Smooth muscle cell (in vitro differentiated cells): ENCODE measurements at regions not wholly inside any gene's neighbourhood (a gene's known extent, or its start where the extent isn't known, plus 50 kb on each side); places are given as distances from the start of the nearest gene placed in this dataset.
A peak's percentile ranks its signal among the peaks of the same experiment; 100 is the strongest.

ENCODE experiments used
- DNase-seq: peaks from one replicate; lab custom pipeline; 2025; ENCODE audit not compliant: unreplicated experiment; lab: John Stamatoyannopoulos, UW
- H2AFZ ChIP-seq: fragments of 200-600 bp; sonication (generic); 2 replicates; pipeline ENCODE4 v1.6.0; 2016; ENCODE audit warnings: antibody characterized with exemption, low read depth, mild to moderate bottlenecking
- H3F3A ChIP-seq: fragments of 200-600 bp; sonication (generic); 2 replicates; pipeline ENCODE4 v1.6.0; 2017; ENCODE audit warnings: antibody characterized with exemption, low read depth
- H3K27ac ChIP-seq: fragments of 200-600 bp; sonication (generic); 2 replicates; pipeline ENCODE4 v1.5.1; 2016; ENCODE audit warnings: low read depth, mild to moderate bottlenecking
- H3K27me3 ChIP-seq: fragments of 200-600 bp; sonication (generic); 2 replicates; pipeline ENCODE4 v1.6.1; 2016; ENCODE audit warnings: low read depth, mild to moderate bottlenecking
- H3K36me3 ChIP-seq: fragments of 200-600 bp; sonication (generic); 2 replicates; pipeline ENCODE4 v1.5.1; 2016; ENCODE audit warnings: low read depth
- H3K4me1 ChIP-seq: fragments of 200-600 bp; sonication (generic); 2 replicates; pipeline ENCODE4 v1.5.1; 2016; ENCODE audit warnings: low read depth
- H3K4me2 ChIP-seq: fragments of 200-600 bp; sonication (generic); 2 replicates; pipeline ENCODE4 v1.6.0; 2016; ENCODE audit warnings: mild to moderate bottlenecking
- H3K4me3 ChIP-seq: fragments of 200-600 bp; sonication (generic); 2 replicates; pipeline ENCODE4 v1.5.1; 2016; ENCODE audit warnings: mild to moderate bottlenecking
- H3K79me2 ChIP-seq: fragments of 200-600 bp; sonication (generic); 2 replicates; pipeline ENCODE4 v1.6.0; 2016; ENCODE audit warnings: low read depth, mild to moderate bottlenecking
- H3K9ac ChIP-seq: fragments of 200-600 bp; sonication (generic); 2 replicates; pipeline ENCODE4 v1.6.0; 2016; ENCODE audit warnings: low read depth
- H3K9me3 ChIP-seq: fragments of 200-600 bp; sonication (generic); replicated peaks from 2 replicates; pipeline ENCODE4 v1.5.1; 2016; ENCODE audit warnings: low read depth
- H4K20me1 ChIP-seq: fragments of 200-600 bp; sonication (generic); 2 replicates; pipeline ENCODE4 v1.6.0; 2016; ENCODE audit warnings: low read depth
- WGBS: methylation state at CpG from one replicate; pipeline ENCODE4 v1.1.7; 2016; ENCODE audit warnings: low lambda C conversion rate; 5-methylcytosine and 5-hydroxymethylcytosine counted together
- TF ChIP-seq, protein P1 (sequence below): fragments of 200-600 bp; sonication (generic); IDR thresholded peaks from 2 replicates; pipeline ENCODE4 v1.5.1; 2017; ENCODE audit warnings: borderline replicate concordance, mild to moderate bottlenecking, antibody characterized with exemption; ENCODE audit not compliant: insufficient read depth, poor library complexity, severe bottlenecking

DNA sequence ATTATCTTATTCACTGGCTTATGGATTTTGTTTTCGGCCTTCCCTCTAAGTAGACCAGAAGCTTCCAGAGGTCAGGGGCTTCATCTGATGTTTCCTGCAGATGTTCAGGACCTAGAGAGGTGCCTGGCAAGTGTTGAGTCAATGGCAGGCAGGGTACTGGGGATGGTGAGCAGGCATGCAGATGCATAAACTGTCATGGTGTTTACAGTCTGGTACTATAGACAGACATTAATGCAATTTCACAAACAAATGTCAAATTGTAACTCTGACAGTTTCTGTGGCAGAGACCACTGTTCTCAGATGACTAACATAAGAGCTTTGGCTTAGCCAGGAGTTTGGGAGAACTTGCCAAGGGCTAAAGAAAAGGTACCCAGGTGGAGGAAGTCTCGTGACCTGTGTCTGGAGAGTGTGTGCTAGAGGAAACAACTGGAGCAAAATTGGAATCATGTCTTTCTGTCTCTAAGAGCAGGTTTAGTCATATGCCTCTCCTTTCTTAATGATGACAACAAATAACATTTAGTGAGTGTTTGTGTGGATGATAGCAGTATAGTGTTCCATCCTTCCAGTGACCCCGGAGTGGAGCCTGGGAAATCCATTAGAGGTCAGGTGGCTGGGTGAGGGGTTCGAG lies 53.7 kb upstream of the TRAK1 start:
- H2AFZ ChIP-seq: no peak overlapping the region
- DNase-seq: no peak
- peaks cover 26% of the 10 kb centered on the region for H3K4me1 ChIP-seq
- peak overlapping the region; percentile 92 for H3K27ac ChIP-seq
- H3K36me3 ChIP-seq: no peaks in the 10 kb centered on the region
- TF ChIP-seq, protein P1, sequence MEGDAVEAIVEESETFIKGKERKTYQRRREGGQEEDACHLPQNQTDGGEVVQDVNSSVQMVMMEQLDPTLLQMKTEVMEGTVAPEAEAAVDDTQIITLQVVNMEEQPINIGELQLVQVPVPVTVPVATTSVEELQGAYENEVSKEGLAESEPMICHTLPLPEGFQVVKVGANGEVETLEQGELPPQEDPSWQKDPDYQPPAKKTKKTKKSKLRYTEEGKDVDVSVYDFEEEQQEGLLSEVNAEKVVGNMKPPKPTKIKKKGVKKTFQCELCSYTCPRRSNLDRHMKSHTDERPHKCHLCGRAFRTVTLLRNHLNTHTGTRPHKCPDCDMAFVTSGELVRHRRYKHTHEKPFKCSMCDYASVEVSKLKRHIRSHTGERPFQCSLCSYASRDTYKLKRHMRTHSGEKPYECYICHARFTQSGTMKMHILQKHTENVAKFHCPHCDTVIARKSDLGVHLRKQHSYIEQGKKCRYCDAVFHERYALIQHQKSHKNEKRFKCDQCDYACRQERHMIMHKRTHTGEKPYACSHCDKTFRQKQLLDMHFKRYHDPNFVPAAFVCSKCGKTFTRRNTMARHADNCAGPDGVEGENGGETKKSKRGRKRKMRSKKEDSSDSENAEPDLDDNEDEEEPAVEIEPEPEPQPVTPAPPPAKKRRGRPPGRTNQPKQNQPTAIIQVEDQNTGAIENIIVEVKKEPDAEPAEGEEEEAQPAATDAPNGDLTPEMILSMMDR: no peak
- no peaks in the 10 kb centered on the region for H3K9me3 ChIP-seq
- peaks cover 16% of the 10 kb centered on the region for H3F3A ChIP-seq
- H4K20me1 ChIP-seq: no peaks in the 10 kb centered on the region
- peaks cover 71% of the 10 kb centered on the region for H3K79me2 ChIP-seq
- H3K4me3 ChIP-seq: no peak overlapping the region
- no peaks in the 10 kb centered on the region for H3K27me3 ChIP-seq
- H3K4me2 ChIP-seq: peak overlapping the region; percentile 62
- WGBS: 88% methylated on average over 4 of the region's 4 CpGs
- peak overlapping the region; percentile 34 for H3K9ac ChIP-seq

DNA sequence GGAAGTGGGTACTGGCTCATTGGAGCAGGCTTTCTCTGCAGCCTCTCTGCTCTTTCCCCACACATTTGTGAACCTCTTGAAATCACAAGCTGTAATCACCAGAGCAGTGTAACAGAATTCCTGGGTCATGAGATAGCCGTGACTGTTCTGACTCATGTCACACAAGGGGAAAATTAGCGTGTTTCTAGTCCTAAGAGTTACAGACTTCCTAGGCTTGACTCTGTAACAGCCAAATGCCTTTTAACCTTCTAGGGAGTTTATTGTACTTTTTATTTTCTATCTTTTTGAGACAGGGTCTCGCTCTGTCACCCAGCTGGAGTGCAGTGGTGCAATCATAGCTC lies 54.7 kb upstream of the TRAK1 start:
- 4% methylated on average over 3 of the region's 3 CpGs for WGBS
- H3K4me2 ChIP-seq: peak overlapping the region; percentile 62
- TF ChIP-seq, protein P1: no peak
- no peak overlapping the region for H2AFZ ChIP-seq
- H4K20me1 ChIP-seq: no peaks in the 10 kb centered on the region
- no peaks in the 10 kb centered on the region for H3K27me3 ChIP-seq
- peaks cover 17% of the 10 kb centered on the region for H3F3A ChIP-seq
- peaks cover 62% of the 10 kb centered on the region for H3K79me2 ChIP-seq
- no peak for DNase-seq
- no peaks in the 10 kb centered on the region for H3K9me3 ChIP-seq
- H3K36me3 ChIP-seq: no peaks in the 10 kb centered on the region
- H3K9ac ChIP-seq: peak overlapping the region; percentile 30
- H3K4me3 ChIP-seq: no peak overlapping the region
- H3K27ac ChIP-seq: peak overlapping the region; percentile 92
- peaks cover 33% of the 10 kb centered on the region for H3K4me1 ChIP-seq

DNA sequence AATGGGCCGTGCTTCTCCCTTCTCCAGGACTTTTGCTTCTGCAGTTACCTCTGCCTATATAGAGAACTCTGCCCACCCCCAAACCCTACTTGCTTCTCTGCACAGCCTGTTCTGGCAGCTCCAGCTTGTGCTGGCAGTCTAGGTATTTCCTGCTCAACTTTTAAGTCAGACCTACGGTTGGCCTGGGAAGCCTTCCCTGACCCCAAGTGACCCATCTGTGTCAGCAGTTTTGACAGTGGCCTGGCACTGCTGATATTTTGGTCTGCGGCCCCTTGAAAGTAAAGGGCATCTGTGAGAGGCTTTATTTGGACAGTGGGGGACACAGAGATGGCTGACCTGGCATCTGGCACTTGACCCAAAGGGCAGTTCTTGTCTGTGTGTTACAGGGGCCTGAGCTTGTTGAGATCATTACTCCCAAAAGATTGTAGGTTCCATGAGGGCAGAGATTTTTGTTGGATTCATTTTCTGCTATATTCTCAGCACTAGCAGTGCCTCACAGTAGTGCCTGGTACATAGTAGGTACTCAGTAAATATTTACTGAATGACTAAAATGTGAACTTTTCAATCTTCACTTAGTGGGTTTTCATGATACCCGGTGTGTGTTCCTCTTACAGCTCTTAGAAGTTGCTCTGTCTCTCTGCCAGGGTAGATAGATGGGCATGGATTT lies 55.2 kb upstream of the TRAK1 start:
- peaks cover 34% of the 10 kb centered on the region for H3K4me1 ChIP-seq
- no peaks in the 10 kb centered on the region for H3K27me3 ChIP-seq
- H2AFZ ChIP-seq: no peak overlapping the region
- H3K79me2 ChIP-seq: peaks cover 56% of the 10 kb centered on the region
- no peak for DNase-seq
- peaks cover 18% of the 10 kb centered on the region for H3F3A ChIP-seq
- peak overlapping the region; percentile 28 for H3K9ac ChIP-seq
- WGBS: 50% methylated on average over 4 of the region's 4 CpGs
- no peak overlapping the region for H3K4me3 ChIP-seq
- no peaks in the 10 kb centered on the region for H3K9me3 ChIP-seq
- H3K36me3 ChIP-seq: no peaks in the 10 kb centered on the region
- peak overlapping the region; percentile 35 for H3K4me2 ChIP-seq
- peak overlapping the region; percentile 92 for H3K27ac ChIP-seq
- no peaks in the 10 kb centered on the region for H4K20me1 ChIP-seq
- TF ChIP-seq, protein P1: no peak

DNA sequence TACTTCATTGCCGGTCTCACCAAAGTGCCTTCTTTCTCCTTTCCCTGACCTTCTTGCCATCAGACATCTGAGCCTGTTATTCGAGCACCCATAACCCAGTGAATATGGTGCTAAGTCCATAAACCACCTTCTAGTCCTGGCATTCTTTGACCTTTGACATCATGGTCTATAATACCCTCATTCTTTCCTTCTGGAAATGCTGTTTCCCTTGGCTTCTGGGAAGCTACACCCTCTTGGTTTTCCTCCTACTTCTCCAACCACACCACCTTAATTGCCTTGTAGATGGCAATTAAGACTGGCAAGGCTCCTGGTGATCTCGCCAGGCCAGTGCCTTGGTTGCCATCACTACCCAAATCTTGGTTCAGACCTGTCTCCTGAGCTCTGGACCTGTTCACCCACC lies 56.1 kb upstream of the TRAK1 start:
- H2AFZ ChIP-seq: no peak overlapping the region
- peaks cover 34% of the 10 kb centered on the region for H3K4me1 ChIP-seq
- peaks cover 18% of the 10 kb centered on the region for H3F3A ChIP-seq
- H3K79me2 ChIP-seq: peaks cover 48% of the 10 kb centered on the region
- no peak overlapping the region for H3K4me2 ChIP-seq
- DNase-seq: no peak
- H3K27me3 ChIP-seq: no peaks in the 10 kb centered on the region
- 92% methylated on average over 3 of the region's 3 CpGs for WGBS
- no peaks in the 10 kb centered on the region for H4K20me1 ChIP-seq
- TF ChIP-seq, protein P1: no peak
- H3K36me3 ChIP-seq: no peaks in the 10 kb centered on the region
- no peaks in the 10 kb centered on the region for H3K9me3 ChIP-seq
- peak overlapping the region; percentile 92 for H3K27ac ChIP-seq
- H3K9ac ChIP-seq: peak overlapping the region; percentile 17
- H3K4me3 ChIP-seq: no peak overlapping the region
